Prostate gland (tissue), 2 donors: ENCODE measurements at regions not wholly inside any gene's neighbourhood (a gene's known extent, or its start where the extent isn't known, plus 50 kb on each side); places are given as distances from the start of the nearest gene placed in this dataset.

Experiments
- POLR2AphosphoS5 ChIP-seq: sonication (generic); formaldehyde crosslinking; IDR thresholded peaks from one replicate; pipeline ENCODE4 v1.6.1; 2017; ENCODE audit warnings: antibody characterized with exemption
- TF ChIP-seq, protein P1 (sequence below), 4 experiments: fragments of 200-600 bp in 2 of 4; fragments of 450-650 bp in 2 of 4; sonication (generic) in 2 of 4; IDR thresholded peaks; 1 replicate in 3 of 4; 2 replicates in 1 of 4; pipeline ENCODE4 v1.5.1; 2016 to 2019; ENCODE audit warnings: antibody characterized with exemption in 4 of 4, mild to moderate bottlenecking in 2 of 4, moderate library complexity in 2 of 4

DNA sequence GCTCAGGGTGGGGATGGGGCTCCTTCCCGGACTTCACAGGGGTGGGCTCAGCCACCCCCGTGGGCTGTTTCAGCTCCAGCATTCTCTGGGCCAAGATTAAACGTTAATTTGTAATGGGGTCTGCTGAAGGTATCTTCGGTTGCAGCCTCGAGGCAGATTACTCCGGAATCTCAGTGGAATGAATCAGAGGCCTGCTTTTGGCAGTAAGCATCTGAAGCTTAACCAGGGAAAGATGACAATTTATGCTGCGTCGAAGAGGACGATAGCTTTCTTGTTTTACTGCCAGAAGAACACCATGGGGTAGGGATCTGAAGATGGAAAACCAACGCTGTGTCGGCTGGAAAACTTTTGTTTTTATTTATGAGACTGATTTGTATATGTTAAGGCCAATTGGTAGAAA, 129.2 kb upstream of the MSX1 start:
- TF ChIP-seq, protein P1, sequence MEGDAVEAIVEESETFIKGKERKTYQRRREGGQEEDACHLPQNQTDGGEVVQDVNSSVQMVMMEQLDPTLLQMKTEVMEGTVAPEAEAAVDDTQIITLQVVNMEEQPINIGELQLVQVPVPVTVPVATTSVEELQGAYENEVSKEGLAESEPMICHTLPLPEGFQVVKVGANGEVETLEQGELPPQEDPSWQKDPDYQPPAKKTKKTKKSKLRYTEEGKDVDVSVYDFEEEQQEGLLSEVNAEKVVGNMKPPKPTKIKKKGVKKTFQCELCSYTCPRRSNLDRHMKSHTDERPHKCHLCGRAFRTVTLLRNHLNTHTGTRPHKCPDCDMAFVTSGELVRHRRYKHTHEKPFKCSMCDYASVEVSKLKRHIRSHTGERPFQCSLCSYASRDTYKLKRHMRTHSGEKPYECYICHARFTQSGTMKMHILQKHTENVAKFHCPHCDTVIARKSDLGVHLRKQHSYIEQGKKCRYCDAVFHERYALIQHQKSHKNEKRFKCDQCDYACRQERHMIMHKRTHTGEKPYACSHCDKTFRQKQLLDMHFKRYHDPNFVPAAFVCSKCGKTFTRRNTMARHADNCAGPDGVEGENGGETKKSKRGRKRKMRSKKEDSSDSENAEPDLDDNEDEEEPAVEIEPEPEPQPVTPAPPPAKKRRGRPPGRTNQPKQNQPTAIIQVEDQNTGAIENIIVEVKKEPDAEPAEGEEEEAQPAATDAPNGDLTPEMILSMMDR (IDR thresholded peaks at IDR 0.05): no peak
- TF ChIP-seq POLR2AphosphoS5: no peak
